ENCODE measurements at regions not wholly inside any gene's neighbourhood (a gene's known extent, or its start where the extent isn't known, plus 50 kb on each side); places are given as distances from the start of the nearest gene placed in this dataset.

DNA sequence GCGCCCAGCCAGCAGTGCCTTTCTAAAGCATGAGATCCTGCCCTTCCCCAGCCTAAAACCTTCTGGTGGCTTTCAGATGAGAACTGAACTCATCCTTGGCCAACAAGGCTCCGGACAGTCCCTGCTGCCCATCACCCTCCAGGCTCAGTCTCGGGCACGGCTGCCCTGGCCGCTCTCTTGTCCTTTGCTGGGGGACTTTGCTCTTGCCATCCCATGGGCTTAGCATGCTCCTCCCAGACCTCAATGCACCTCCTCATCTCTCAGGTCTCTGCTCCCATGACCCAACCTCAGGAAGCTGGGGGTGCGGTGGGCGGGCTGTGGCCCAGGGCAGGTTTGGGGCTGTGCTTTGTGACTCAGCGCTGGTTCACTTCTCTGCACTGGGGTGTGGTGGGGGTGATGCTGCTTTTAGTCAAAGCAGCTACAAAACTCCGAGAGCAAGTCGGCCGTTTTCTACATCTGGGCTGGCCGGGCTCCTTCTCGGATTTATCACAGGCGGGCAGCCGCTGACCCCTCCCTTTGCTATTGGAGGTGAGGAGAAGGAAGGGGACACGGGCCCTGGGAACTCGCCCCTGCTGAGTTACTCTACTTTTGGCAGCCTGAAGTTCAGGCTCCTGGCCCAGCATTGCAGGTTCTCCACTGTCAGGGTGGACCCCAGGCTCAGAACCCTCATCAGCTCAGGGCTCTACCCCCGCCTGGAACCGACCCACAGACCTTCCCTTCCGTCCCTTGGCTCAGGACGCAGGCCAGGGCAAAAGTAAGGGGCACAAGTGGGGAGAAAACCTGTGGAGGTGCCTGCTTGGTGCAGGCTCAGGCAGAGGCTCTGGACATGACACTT is 90.6 kb upstream of the TAF1B start:
- intact Hi-C loops (cut with DNase I), result no loop called here
- no peak for ATAC-seq (ENCODE audit: poor library complexity)

DNA sequence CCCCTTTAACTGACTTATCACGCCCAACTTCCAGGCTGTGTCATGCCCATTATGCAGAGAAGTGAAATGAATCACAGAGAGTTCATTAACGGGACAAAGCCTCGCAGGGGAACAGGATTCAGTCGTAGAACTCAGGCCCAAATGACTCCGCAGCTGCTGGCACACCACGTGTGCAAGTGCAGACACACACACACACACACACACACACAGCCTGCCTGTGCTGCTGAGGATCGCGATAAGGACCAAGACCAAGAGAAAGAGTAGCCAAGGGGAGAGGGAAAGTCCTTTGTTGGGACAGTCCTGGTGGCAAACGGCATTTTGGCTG is 90.0 kb upstream of the TAF1B start:
- intact Hi-C loops (cut with DNase I), result no loop called here
- peak; percentile 74 for DNase-seq
- peak; percentile 52 for ATAC-seq (ENCODE audit: poor library complexity)

More for the DNA sequence above, 90.6 kb upstream of the TAF1B start:
- DNase-seq, result no peak

DNA sequence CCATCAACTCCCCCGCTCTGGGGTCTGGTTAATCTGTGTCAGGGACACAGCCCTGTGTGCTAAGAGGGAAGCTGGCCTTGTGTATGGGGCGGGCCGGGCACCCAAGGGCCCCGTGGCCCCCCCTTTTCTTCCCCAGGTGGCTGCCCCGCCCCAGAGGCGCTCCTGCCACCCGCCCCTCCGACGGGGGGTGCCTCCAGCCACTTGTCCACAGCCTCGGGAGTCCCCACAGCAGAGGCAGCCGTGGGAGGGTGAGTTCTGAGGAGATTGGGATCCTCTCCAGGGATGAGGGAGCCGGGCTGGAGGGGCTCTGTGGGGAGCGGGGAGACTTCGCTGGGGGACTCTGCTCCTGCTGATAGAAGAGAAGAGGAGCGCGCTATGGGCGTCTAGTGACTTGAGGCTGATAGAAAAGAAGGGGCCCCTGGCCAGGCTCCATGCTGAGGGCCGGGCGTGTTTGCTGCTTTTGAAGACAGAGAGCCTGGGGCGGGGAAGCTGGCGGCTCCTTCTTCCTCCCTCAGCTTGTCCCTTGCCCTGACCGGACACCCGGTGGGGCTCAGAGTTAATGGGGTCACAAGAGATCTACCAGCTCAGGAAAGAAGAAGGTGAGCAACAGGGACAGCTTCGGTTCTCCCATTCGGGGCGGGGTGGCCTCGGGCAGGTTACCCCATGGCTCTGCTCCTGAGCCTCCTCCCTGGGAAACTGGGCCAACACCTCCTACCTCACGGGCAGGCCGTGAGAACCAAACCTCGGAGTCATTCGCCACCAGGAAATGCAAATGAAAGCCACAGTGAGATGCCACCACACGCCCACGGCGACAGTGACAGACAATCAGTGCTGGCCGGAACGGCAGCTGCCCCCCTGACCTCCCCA is 89.4 kb upstream of the TAF1B start:
- intact Hi-C loops (cut with DNase I), result no loop called here
- ATAC-seq (ENCODE audit: poor library complexity) (no peak), DNase-seq (no peak)

DNA sequence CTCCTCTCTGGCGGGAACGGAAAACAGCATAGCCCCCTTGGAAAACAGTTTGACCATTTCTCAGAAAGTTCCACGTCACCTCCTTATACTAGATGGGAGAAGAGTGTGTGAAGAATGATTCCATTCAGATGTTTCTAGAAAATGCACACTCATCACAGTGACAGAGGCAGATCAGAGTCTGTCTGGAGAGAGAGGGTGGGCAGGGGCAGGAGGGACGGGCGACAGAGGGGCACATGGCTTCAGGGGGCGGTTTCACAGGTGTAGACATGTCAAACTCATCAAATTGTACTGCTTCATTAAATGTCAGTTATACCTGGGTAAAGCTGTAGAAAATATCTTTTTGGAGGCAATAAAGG is 88.8 kb upstream of the TAF1B start:
- no peak for DNase-seq
- intact Hi-C loops (cut with DNase I), result no loop called here
- ATAC-seq (ENCODE audit: poor library complexity), result no peak

DNA sequence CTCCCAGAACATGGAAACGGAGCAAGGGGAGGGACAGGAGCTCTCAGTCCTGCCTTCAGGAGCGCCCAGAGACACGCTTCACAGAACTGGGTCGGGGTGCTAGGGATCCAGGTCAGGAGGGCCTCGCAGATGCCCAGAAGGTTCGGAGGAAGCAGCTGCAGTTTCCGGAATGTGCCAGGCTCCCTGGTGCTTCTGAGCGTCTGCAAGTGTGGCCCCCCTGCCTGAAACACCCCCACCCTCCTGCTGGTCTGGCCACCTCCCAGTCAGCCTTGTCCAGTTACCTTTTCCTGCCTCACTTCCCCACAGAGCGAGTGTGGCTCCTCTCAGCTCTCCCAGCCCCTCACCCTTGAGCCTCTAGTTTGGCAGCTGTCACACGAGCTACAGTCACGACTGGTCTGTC is 88.3 kb upstream of the TAF1B start:
- intact Hi-C loops (cut with DNase I), result no loop called here
- ATAC-seq (ENCODE audit: poor library complexity) (no peak), DNase-seq (no peak)

DNA sequence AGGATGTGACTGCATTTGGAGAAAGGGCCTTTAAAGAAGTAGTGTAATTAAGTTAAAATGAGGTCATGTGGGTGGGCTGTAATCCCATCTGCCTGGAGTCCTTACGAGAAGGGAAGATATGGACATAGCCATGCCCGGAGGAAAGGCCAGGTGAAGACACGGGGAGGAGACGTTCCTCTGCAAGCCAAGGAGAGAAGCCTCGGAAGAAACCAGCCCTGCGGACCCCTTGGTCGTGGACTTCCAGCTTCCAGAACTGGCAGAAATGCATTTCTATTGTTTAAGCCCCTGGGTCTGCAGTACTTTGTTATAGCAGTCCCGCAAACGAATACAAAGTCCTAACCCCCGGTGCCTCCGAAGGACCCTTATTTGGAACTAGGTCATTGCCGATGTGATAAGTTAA is 87.6 kb upstream of the TAF1B start:
- DNase-seq (no peak), ATAC-seq (ENCODE audit: poor library complexity) (no peak)
- intact Hi-C loops (cut with DNase I), result no loop called here

DNA sequence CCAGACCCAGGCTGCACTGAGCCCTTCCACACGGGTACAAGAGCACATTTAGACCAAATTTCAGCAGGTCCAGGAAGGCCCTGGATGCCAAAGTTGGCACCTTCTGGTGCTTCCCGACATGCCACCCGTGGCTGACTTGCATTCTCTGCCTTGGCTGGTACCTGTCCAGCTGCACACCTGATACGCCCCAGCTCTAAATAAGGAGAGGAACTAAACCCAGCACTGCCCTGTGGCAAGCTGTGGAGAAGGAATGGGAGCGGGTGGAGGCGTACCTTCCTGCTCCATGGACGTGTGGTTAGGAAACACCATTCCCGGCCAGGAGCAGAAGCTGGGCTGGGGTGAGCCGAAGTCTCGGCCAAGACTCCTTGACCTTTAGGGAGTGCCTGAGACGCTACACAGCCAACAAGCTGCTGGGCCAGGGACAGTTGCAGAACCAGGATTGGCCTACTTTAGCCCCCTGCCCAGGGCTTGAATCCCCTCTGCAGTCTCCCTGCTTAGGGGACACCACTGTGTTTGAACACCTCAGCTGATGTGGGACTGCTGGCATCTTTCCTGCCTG is 86.5 kb upstream of the TAF1B start:
- intact Hi-C loops (cut with DNase I), result no loop called here
- ATAC-seq (ENCODE audit: poor library complexity) (no peak), DNase-seq (no peak)

DNA sequence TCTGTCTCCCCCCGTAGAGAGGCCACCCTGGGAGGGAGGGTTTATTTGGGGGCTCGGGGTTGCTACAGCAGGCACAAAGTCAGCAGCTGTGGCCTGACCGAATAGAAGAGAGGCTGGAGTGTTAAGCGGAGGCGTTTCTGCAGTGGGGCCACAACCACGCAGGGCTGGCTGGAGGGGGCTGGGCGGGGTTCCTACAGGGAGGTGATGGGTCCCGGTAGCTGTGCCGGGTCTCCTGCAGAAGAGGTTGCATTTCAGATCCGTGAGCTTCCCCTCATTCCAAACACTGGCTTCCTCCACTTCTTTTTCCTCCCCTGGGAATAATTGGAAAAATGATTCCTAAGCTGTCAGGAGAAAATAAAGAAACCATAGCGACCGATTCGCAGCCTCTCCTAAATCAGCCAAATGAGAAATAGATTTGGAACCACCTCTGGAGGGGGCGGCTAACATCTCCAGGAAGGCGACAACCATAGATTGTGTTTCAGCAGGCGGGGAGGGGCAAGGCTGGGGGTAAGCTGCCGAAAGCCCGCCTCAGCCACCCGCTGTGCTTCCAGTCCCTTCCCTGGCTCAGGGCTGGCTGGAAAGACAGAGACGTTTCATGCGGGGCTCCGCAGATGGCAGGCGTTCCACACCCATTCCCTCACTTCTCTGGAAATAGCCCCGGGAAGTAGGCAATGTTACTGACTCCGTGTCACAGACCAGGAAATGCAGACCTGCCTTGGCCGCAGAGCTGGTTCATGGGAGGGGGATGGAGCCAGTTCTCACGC is 85.6 kb upstream of the TAF1B start:
- no peak for DNase-seq
- peak; percentile 77 for ATAC-seq (ENCODE audit: poor library complexity)
- intact Hi-C loops (cut with DNase I), result no loop called here

DNA sequence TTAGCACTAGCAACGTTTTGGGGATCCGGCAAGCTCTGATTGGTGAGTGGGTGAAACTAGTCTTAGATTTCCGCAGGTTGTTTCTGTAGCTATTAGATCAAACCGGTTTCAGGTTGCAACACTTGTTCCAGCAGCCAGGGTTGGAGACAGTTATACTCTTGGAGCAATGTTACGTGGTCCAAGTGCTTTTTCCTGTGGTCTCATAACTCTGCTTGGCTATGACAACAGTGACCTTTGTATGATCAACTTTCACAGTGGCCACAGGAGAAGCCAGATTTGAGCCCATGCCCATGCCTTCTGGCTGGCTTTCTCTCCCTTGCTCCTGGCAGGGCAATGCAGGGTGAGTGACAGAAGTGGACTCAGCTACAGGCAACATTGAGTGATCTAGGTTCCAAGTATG is 84.5 kb upstream of the TAF1B start:
- intact Hi-C loops (cut with DNase I), result no loop called here
- DNase-seq (no peak), ATAC-seq (ENCODE audit: poor library complexity) (peak; percentile 22)

DNA sequence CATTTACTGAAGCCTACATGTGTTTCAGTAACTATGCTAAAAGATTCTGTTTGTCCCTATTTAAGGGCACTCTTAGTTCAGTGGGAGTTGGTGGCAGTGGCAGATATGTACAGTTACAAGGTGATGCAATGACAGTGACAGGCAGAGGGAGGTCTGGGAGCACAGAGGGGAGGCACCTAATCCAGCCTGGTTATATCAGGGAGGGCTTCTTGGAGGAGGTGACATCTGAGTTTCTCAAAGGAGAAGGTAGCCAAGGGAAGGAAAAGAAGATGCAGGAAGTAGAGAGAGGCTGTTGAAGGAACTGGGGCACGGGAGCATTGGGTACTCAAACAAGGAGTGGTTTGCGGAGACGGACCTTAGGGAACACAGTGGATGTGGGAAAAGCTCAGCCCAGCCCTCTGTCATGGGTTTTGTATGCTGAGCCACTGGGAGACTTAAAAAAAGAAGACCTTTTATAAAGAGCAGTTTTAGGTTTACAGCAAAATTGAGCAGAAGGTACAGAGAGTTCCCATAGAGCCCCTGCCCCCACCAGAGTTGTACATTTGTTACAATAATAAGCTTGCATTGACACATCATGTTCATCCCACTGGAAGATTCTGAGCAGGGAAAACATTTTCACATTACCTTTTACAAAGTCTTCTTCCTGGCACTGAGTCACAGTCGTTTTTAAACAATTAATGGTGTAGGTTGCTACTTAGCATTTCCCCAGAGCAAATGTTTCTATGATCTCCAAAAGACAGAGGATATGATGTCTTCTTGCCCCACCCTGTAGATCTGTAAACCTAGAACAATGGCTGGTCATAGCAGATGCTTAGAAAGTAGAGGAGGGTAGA is 83.0 kb upstream of the TAF1B start:
- no peak for DNase-seq
- intact Hi-C loops (cut with DNase I), result no loop called here
- no peak for ATAC-seq (ENCODE audit: poor library complexity)

DNA sequence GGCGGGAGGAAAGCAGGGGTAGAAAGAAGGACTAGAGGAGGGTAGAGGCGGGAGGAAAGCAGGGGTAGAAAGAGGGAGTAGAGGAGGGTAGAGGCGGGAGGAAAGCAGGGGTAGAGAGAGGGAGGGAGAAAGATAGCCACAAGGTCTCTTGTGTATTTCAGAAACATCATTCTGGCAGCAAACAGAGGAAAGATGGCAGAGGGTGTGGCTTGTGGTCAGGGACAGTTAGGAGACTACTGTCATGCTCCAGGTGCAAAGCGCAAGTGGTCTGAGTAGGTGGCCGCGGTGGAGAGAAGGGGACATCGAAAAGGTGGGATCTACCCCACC is 82.4 kb upstream of the TAF1B start:
- ATAC-seq (ENCODE audit: poor library complexity) (no peak), DNase-seq (no peak)

DNA sequence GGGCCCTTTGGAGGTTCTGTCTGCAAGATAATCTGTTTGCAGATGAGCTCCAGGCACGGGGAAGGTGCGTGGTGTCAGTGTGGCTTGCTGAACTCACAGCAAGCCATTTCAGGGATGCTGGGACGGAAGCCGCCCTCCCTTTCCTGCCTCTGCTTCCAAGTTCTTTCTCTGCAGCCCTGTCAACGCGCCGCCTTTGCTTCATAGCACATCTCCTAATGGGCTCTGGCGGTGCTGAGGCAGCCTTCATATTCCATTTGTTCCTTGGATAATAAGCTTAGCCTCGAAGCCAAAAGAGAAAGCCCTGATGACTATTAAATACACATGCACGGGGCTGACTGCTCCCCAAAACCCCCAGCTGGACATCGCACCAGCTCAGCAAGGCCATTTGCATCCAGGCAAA is 81.7 kb upstream of the TAF1B start:
- peak; percentile 73 for DNase-seq
- intact Hi-C loops (cut with DNase I), result no loop called here
- ATAC-seq (ENCODE audit: poor library complexity), result peak; percentile 18

More for the DNA sequence above, 82.4 kb upstream of the TAF1B start:
- intact Hi-C loops (cut with DNase I), result no loop called here

DNA sequence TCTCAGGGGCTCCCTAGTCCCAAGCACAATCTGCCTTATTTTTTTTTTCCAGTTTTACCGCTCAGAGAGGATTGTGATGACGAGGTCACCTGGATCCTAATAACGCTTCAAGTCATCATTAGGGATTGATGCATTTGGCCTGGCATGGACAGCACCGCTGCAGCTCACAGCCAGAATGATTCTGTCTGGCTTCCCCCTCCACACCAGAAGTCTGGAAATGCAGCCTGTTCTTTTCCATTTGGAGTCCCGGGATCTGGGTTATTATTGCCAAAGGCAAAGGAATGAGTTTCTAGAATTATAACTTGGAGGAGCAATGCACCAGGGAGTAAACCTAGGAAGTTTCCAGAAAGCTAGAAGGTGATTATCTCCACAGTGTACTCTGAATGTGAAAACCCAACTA is 81.1 kb upstream of the TAF1B start:
- DNase-seq (no peak), ATAC-seq (ENCODE audit: poor library complexity) (no peak)
- intact Hi-C loops (cut with DNase I), result no loop called here

DNA sequence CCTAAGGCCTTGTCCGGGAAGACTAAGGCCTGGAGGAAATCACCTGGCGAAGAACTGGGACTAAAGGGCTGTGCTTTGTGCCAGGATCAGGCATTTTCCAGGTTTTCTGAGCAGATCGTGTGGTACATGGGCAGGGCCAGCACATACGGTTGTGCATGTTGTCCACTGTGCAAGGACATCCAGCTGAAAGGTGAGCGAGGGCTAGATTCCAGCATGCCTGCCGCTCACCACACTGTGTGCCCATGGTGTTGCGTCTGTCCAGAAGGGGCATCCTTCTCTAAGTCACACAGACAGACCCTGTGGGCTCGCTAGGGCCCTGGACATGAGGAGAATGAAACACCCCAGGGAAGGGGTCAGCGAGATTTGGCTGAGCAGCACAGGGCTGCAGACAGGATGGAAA is 80.3 kb upstream of the TAF1B start:
- ATAC-seq (ENCODE audit: poor library complexity), result peak; percentile 4
- no peak for DNase-seq
- intact Hi-C loops (cut with DNase I), result no loop called here

DNA sequence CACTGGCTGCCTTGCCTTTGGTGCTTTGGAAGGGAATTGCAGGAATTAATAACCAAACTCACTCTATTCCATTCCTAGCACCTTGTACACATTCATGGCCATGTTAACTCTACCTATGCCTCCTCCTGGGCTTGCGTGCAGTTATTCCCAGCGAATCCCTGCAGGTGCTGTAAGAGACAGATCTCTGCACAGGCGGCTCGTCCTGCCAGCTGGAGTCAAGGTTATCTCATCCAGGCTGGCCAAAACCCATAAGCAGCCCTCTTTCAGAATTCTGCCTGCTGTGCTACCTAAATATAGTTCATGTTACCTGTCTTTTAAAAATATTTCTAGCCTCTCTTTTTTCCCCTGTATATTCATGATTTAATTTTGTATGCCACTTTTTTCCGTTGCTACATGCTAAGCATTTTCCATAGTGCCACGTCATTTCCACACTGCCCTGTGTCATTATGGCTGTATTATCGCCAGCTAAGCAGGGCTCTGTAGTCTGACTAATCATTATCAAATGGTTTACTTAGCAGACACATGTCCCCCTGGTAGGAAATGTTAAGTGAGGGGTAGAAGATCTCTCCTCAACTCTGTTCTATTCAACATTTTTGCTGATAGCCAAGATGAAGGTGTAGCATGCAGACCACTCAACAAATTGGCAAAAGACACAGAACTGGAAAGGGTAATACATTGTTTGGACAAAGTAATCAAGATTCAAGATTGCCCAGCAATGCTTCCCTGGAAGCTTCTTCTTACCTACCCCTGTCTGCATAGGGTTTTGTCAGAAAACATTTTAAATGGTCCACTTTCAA is 79.7 kb upstream of the TAF1B start:
- DNase-seq (no peak), ATAC-seq (ENCODE audit: poor library complexity) (peak; percentile 62)
- intact Hi-C loops (cut with DNase I), result no loop called here

DNA sequence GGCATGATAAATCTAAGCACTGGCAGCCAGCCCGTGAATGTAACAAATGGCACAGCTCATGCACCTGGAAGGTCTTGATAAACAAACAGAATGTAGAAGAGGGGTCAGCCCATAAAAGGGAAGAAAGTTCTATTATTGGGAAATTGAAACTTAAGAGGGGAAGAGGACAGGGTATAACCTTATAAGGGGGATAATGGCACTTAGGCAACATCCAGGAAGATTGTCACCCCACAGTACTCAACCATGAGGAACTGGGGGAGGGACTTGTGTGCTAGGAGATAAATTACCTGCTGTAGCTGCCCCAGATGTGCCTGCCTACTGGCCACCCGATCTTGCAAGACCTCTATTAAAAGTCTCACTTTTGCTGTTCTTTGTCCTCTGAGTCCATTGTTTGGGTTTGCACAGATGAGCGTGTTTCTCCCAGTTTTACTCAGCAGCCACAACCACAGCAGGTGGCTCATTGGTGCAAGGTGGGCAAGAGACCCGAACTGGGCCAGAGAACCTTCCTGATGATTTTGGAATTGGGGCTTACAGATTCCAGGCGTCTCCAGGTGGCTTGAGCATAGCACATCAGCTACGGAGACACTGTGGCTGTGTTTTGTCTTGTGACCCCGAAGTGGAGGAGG is 79.0 kb upstream of the TAF1B start:
- DNase-seq (no peak), ATAC-seq (ENCODE audit: poor library complexity) (no peak)
- intact Hi-C loops (cut with DNase I), result no loop called here

All from Right ventricle myocardium superior (tissue), 1 donor.